H1 (cell line): ENCODE measurements at regions not wholly inside any gene's neighbourhood (a gene's known extent, or its start where the extent isn't known, plus 50 kb on each side); places are given as distances from the start of the nearest gene placed in this dataset.

Experiments
- CTCF ChIA-PET: fragments of 300-600 bp; sonication (Branson Sonifier 250); formaldehyde crosslinking; loops from one replicate; lab custom pipeline; 2021; ENCODE audit not compliant: partially characterized antibody; lab: Charles Lee
- POLR2A ChIA-PET: fragments of 300-600 bp; sonication (Branson Sonifier 250); formaldehyde crosslinking; loops from one replicate; lab custom pipeline; 2021; ENCODE audit warnings: inconsistent platforms; ENCODE audit not compliant: partially characterized antibody; lab: Charles Lee
- DNase-seq, 2 experiments: peaks; one replicate each; pipeline versions ENCODE4 v3.0.0 to v3.0.0-alpha.2; 2010 to 2022; ENCODE audit warnings: low spot score in 2 of 2, low read depth in 1 of 2, mixed read lengths in 1 of 2
- FAIRE-seq: peaks from 2 replicates; lab custom pipeline; 2011; peaks lifted over from hg19 to GRCh38; lab: Jason Lieb, UNC
- H2AFZ ChIP-seq: 2 replicates; pipeline ENCODE4 v1.8.1; 2012; ENCODE audit warnings: low read length, inconsistent platforms
- H2AK5ac ChIP-seq: 2 replicates; pipeline ENCODE4 v1.6.1; 2013; ENCODE audit warnings: low read depth, low read length
- H2BK120ac ChIP-seq: replicated peaks from 2 replicates; pipeline ENCODE3; 2013; ENCODE audit warnings: low read depth, low read length, inconsistent platforms
- H2BK12ac ChIP-seq: 2 replicates; pipeline ENCODE4 v1.6.1; 2013; ENCODE audit warnings: low read depth, low read length
- H2BK15ac ChIP-seq: 2 replicates; pipeline ENCODE4 v1.6.1; 2013; ENCODE audit warnings: low read length
- H2BK20ac ChIP-seq: 2 replicates; pipeline ENCODE4 v1.6.1; 2013; ENCODE audit warnings: low read length
- H2BK5ac ChIP-seq: 2 replicates; pipeline ENCODE4 v1.6.1; 2013; ENCODE audit warnings: low read depth, low read length
- H3K14ac ChIP-seq: 2 replicates; pipeline ENCODE4 v1.6.1; 2013; ENCODE audit warnings: inconsistent platforms; ENCODE audit not compliant: insufficient read length
- H3K18ac ChIP-seq: 2 replicates; pipeline ENCODE4 v1.6.1; 2013; ENCODE audit warnings: low read length; ENCODE audit errors: extremely low read depth
- H3K23ac ChIP-seq: 2 replicates; pipeline ENCODE4 v1.6.1; 2013; ENCODE audit warnings: inconsistent platforms; ENCODE audit not compliant: insufficient read length
- H3K23me2 ChIP-seq: 2 replicates; pipeline ENCODE4 v1.6.1; 2013; ENCODE audit warnings: low read depth, low read length
- H3K27ac ChIP-seq: 2 replicates; pipeline ENCODE4 v1.6.1; 2011; ENCODE audit warnings: low read depth, low read length, inconsistent platforms
- H3K27me3 ChIP-seq, 4 experiments: replicated peaks in 1 of 4; 1 replicate in 1 of 4; 2 replicates in 3 of 4; pipeline versions ENCODE4 v1.6.1 to v1.8.1; 2011 to 2013; ENCODE audit warnings: low read length in 3 of 4, mild to moderate bottlenecking in 3 of 4, inconsistent platforms in 2 of 4, mixed read lengths in 2 of 4, moderate library complexity in 1 of 4; ENCODE audit not compliant: control insufficient read depth in 3 of 4, insufficient read depth in 3 of 4; ENCODE audit errors: extremely low read depth in 1 of 4
- H3K36me3 ChIP-seq, 4 experiments: 2 replicates each; pipeline versions ENCODE4 v1.6.1 to v1.8.1; 2011 to 2013; ENCODE audit warnings: mild to moderate bottlenecking in 4 of 4, low read length in 3 of 4, moderate library complexity in 2 of 4, control low read depth in 1 of 4, inconsistent platforms in 1 of 4; ENCODE audit not compliant: insufficient read depth in 4 of 4, control insufficient read depth in 2 of 4
- H3K4ac ChIP-seq: replicated peaks from 2 replicates; pipeline ENCODE3; 2013; ENCODE audit warnings: low read length, low read depth, mixed read lengths, inconsistent platforms; ENCODE audit not compliant: insufficient read length
- H3K4me1 ChIP-seq, 4 experiments: replicated peaks in 1 of 4; 1 replicate in 1 of 4; 2 replicates in 3 of 4; pipeline versions ENCODE4 v1.6.1 to v1.8.1; 2011 to 2013; ENCODE audit warnings: low read length in 3 of 4, inconsistent platforms in 2 of 4, mixed read lengths in 1 of 4; ENCODE audit not compliant: insufficient read depth in 4 of 4, control insufficient read depth in 3 of 4
- H3K4me2 ChIP-seq, 2 experiments: 2 replicates each; pipeline versions ENCODE4 v1.6.1 to v1.8.1; 2011 to 2013; ENCODE audit warnings: low read depth in 2 of 2, low read length in 2 of 2, control low read depth in 1 of 2, inconsistent platforms in 1 of 2, mild to moderate bottlenecking in 1 of 2; ENCODE audit not compliant: insufficient read depth in 1 of 2
- H3K4me3 ChIP-seq, 4 experiments: fragments of 200-600, 300-600 bp in 1 of 4; sonication (generic), shearing (Covaris generic), sonication (Bioruptor Twin) in 1 of 4; 2 replicates each; pipeline versions ENCODE4 v1.5.1 to v1.8.1; 2011 to 2016; ENCODE audit warnings: low read length in 4 of 4, low read depth in 3 of 4, control low read depth in 2 of 4, inconsistent platforms in 2 of 4, mild to moderate bottlenecking in 2 of 4, mixed read lengths in 1 of 4, moderate library complexity in 1 of 4; ENCODE audit not compliant: insufficient read depth in 2 of 4; ENCODE audit errors: extremely low read depth in 1 of 4
- H3K56ac ChIP-seq: replicated peaks from 2 replicates; pipeline ENCODE3; 2013; ENCODE audit warnings: low read depth, mild to moderate bottlenecking, mixed read lengths, low read length, inconsistent platforms; ENCODE audit not compliant: insufficient read length
- H3K79me1 ChIP-seq: 2 replicates; pipeline ENCODE4 v1.6.1; 2013; ENCODE audit warnings: low read depth, low read length, control low read depth
- H3K79me2 ChIP-seq, 2 experiments: 2 replicates each; pipeline versions ENCODE4 v1.6.1 to v1.8.1; 2012 to 2013; ENCODE audit warnings: low read length in 2 of 2, mild to moderate bottlenecking in 2 of 2, inconsistent platforms in 1 of 2; ENCODE audit not compliant: insufficient read depth in 2 of 2, control insufficient read depth in 1 of 2
- H3K9ac ChIP-seq, 4 experiments: replicated peaks in 1 of 4; 1 replicate in 1 of 4; 2 replicates in 3 of 4; pipeline versions ENCODE4 v1.6.1 to v1.8.1; 2011 to 2013; ENCODE audit warnings: low read depth in 3 of 4, low read length in 3 of 4, control low read depth in 2 of 4, mild to moderate bottlenecking in 2 of 4, moderate library complexity in 2 of 4, inconsistent platforms in 1 of 4; ENCODE audit errors: extremely low read depth in 1 of 4
- H3K9me3 ChIP-seq, 2 experiments: 2 replicates each; pipeline versions ENCODE4 v1.6.1 to v1.8.1; 2012 to 2013; ENCODE audit warnings: mild to moderate bottlenecking in 2 of 2, moderate library complexity in 2 of 2, control low read depth in 1 of 2, inconsistent platforms in 1 of 2, low read depth in 1 of 2, low read length in 1 of 2, mixed read lengths in 1 of 2; ENCODE audit not compliant: insufficient read depth in 2 of 2
- H4K20me1 ChIP-seq, 2 experiments: replicated peaks in 1 of 2; 2 replicates each; pipeline versions ENCODE3 to v1.8.1; 2011 to 2013; ENCODE audit warnings: inconsistent platforms in 2 of 2, low read length in 2 of 2, mild to moderate bottlenecking in 1 of 2; ENCODE audit not compliant: insufficient read depth in 2 of 2, control insufficient read depth in 1 of 2
- H4K5ac ChIP-seq: 2 replicates; pipeline ENCODE4 v1.6.1; 2013; ENCODE audit warnings: low read length, low read depth, mixed read lengths, inconsistent platforms; ENCODE audit not compliant: insufficient read length
- H4K8ac ChIP-seq: 2 replicates; pipeline ENCODE4 v1.8.0; 2013; ENCODE audit warnings: mild to moderate bottlenecking, moderate library complexity, low read length, inconsistent platforms; ENCODE audit not compliant: insufficient read depth; ENCODE audit errors: extremely low read depth
- H4K91ac ChIP-seq: replicated peaks from 2 replicates; pipeline ENCODE3; 2013; ENCODE audit warnings: low read length, mixed read lengths, inconsistent platforms; ENCODE audit not compliant: insufficient read length
- BCL11A ChIP-seq, 2 experiments: IDR thresholded peaks; one replicate each; pipeline ENCODE4 v1.6.1; 2011; ENCODE audit warnings: low read depth in 2 of 2, low read length in 2 of 2, mild to moderate bottlenecking in 2 of 2
- BRCA1 ChIP-seq: IDR thresholded peaks from 2 replicates; pipeline ENCODE4 v1.6.1; 2012; ENCODE audit warnings: low read depth, low read length, improper control_type of control experiment
- CBX8 ChIP-seq: fragments of 300-800, 300-1000 bp; sonication (generic); IDR thresholded peaks from 2 replicates; pipeline ENCODE4 v1.7.1; 2016; ENCODE audit warnings: low read depth, low read length, borderline replicate concordance
- CTBP2 ChIP-seq: IDR thresholded peaks from 2 replicates; pipeline ENCODE4 v1.7.0; 2011; ENCODE audit warnings: borderline replicate concordance, mild to moderate bottlenecking, moderate library complexity, mixed read lengths, low read length; ENCODE audit not compliant: insufficient read depth, insufficient read length
- GABPA ChIP-seq: IDR thresholded peaks from 2 replicates; pipeline ENCODE4 v1.6.1; 2011; ENCODE audit warnings: mild to moderate bottlenecking, low read length, moderate library complexity, borderline replicate concordance; ENCODE audit not compliant: insufficient read depth
- JUN ChIP-seq: IDR thresholded peaks from 2 replicates; pipeline ENCODE4 v1.6.1; 2011; ENCODE audit warnings: low read depth, mild to moderate bottlenecking, improper control_type of control experiment, low read length
- MAFK ChIP-seq: IDR thresholded peaks from 2 replicates; pipeline ENCODE4 v1.6.1; 2012; ENCODE audit warnings: low read depth, mild to moderate bottlenecking, improper control_type of control experiment, low read length
- RNF2 ChIP-seq: fragments of 200-900, 300-1000 bp; sonication (generic); IDR thresholded peaks from 2 replicates; pipeline ENCODE4 v1.7.1; 2016; ENCODE audit warnings: borderline replicate concordance, low read depth, mild to moderate bottlenecking, antibody characterized with exemption, low read length; ENCODE audit not compliant: poor library complexity, severe bottlenecking; ENCODE audit errors: missing control alignments
- SUZ12 ChIP-seq: fragments of 200-600 bp; sonication (generic); IDR thresholded peaks from 2 replicates; pipeline ENCODE4 v1.6.1; 2012; ENCODE audit warnings: mild to moderate bottlenecking, inconsistent platforms, low read length, moderate library complexity, mixed read lengths
- WGBS, 2 experiments: shearing (Covaris generic) in 1 of 2; methylation state at CpG; one replicate each; pipeline versions ENCODE4 v1.1.6 to v1.1.7; 2013 to 2015; ENCODE audit warnings: low lambda C conversion rate in 2 of 2, mixed read lengths in 2 of 2, inconsistent platforms in 1 of 2, low coverage in 1 of 2, missing lambda C conversion rate in 1 of 2; ENCODE audit not compliant: insufficient replicate concordance in 2 of 2, insufficient coverage in 1 of 2, insufficient read length in 1 of 2; ENCODE audit errors: extremely low coverage in 1 of 2, missing lambda C conversion rate in 1 of 2; 5-methylcytosine and 5-hydroxymethylcytosine counted together

DNA sequence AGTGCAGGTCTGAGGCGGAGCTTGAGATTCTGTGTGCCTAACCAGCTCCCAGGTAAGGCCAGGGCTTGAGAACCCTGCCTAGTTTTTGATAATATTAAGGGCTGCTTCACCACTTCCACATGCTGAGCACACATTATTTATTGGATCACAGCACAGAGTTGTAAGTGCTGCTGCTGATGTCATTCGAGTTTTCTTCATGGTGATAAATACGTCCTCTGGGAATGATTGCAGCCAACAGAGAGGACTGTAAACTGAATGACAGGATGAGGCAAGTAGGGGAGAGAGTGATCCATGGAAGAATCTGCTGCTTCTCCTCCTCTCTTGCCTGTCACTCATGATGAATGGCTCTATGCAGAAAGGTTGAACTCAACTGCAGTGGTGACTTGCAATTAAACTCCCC lies 77.9 kb upstream of the VPS13A start:
- Histone ChIP-seq H2BK5ac (no peak overlapping the region), H3K36me3 (no peaks in the 10 kb centered on the region), H3K9me3 (no peaks in the 10 kb centered on the region; a peak in 1 of 4 replicates), H3K4me2 (no peak overlapping the region), H3K79me1 (no peaks in the 10 kb centered on the region), H3K27ac (no peak overlapping the region), H3K4me3 (no peak overlapping the region), H4K8ac (no peak overlapping the region), H2AFZ (peak overlapping the region; percentile 61), H3K9ac (no peak overlapping the region), H3K4ac (no peak overlapping the region), H2AK5ac (no peak overlapping the region), H4K5ac (no peak overlapping the region), H2BK120ac (no peak overlapping the region), H3K56ac (no peak overlapping the region), H4K20me1 (no peaks in the 10 kb centered on the region), H3K79me2 (no peaks in the 10 kb centered on the region), H3K4me1 (peaks cover 0 to 4% (median 2%) of the 10 kb centered on the region in 4 experiments; a peak in 2 of 7 replicates), H3K27me3 (peaks cover 0 to 2% (median 0%) of the 10 kb centered on the region in 4 experiments; a peak in 1 of 7 replicates), H2BK20ac (no peak overlapping the region), H3K23me2 (no peaks in the 10 kb centered on the region), H3K23ac (no peak overlapping the region), H4K91ac (no peak overlapping the region), H2BK12ac (no peak overlapping the region), H3K18ac (no peak overlapping the region), H3K14ac (no peak overlapping the region), H2BK15ac (no peak overlapping the region)
- WGBS, 2 experiments: 86% methylated on average over 3 of the region's 3 CpGs; no CpG with 5 or more reads in 1 of the 2 experiments
- DNase-seq (no peak), FAIRE-seq (no peak)
- POLR2A ChIA-PET: no interaction called here
- TF ChIP-seq BRCA1 (no peak), GABPA (no peak), CTBP2 (no peak), RNF2 (no peak), JUN (no peak), BCL11A (IDR thresholded peaks at IDR 0.05; ENCODE audit: low read depth in 2 of 2, low read length in 2 of 2) (no peak), CBX8 (no peak), SUZ12 (no peak), MAFK (no peak)
- CTCF ChIA-PET: interaction anchor here (1.1 to 3.0 kb wide), 3 partner anchors 52 to 67 kb away, joined by 3 to 8 read pairs (median 3); no protein-coding TSS in a partner anchor
